NCI-H146 (cell line): ENCODE measurements at regions not wholly inside any gene's neighbourhood (a gene's known extent, or its start where the extent isn't known, plus 50 kb on each side); places are given as distances from the start of the nearest gene placed in this dataset.

Experiments used
- DNase-seq: peaks from one replicate; lab custom pipeline; 2025; lab: John Stamatoyannopoulos, UW

DNA sequence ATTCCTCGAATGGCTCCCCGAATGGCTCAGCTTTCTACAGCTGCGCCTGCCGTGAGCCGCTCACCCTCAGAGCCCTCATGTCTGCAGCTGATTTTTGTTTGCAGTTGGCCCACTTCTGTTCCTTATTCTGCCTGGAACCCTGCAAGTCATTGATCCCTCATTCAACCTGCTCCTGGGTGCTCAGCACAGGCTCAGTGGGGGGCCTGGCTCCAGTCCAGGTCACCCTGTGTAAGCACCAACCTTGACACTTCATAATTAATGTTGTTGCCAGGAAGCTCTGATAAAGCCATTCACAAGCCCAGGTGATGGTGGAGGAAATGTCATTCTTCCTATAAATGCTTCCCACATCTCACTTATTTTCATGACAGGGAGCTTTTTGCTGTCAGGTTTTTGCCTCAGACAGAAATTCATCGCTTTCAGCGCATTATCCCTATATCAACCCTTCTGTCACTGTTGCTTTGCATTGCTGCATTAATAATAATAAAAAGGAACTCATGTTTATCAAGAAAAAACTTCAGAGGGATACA, 85.7 kb downstream of the F11 start:
- DNase-seq: peak; percentile 69

DNA sequence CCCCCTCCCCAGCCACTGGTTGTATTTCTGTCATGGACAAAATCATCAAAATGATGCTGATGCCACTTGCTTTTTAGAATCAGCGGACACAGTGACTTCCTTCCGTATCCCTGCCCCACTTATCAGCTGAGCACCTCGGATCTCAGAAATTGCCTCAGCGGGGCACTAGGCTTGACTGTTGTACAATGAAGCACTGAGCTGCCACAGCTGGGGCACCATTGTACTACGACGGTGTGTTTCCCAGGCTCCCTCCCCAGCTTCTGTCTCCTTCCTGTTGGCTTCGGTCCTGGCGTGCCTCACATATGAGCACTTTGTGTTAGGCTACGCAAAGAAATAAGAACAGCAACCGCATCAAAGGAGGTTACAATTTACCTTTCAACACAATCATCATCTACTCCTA, 82.4 kb downstream of the F11 start:
- no peak for DNase-seq

DNA sequence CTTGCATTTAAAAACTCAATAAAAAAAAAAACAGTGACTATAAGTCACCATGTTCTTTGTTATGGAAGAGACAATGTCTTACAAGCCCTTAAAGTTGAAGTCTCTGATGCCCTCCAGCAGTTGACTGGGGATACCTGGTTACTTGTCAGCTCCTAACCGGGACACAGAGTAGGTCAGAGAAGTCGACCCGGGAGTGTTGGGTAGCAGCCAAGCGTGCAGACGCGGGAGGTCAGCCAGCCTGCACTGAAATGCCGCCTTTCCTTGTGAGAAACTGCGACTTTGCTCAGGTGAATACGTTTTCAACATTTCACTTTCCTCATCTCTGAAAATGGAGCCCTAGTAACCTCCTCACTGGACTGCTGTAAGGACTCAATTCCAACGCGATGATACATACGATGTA, 81.8 kb downstream of the F11 start:
- no peak for DNase-seq

DNA sequence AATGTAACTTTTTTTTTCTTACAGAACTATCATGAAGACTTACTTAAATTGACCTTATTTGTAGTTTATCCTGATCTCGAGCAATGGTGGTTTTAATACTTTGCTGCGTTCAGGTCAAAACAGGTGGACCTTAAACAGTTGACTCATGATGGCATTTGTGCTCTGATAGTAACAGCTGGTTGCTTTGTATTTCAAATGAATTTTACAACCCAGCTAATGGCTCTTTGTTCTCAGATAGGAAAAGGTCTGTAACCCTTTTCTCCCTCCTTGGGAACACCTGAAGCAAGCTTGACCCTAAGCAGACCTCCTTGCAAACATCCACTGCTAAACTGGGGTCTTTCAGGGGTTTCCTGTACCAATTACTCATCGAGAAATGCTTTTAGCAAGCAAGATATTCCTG, 79.2 kb downstream of the F11 start:
- no peak for DNase-seq

DNA sequence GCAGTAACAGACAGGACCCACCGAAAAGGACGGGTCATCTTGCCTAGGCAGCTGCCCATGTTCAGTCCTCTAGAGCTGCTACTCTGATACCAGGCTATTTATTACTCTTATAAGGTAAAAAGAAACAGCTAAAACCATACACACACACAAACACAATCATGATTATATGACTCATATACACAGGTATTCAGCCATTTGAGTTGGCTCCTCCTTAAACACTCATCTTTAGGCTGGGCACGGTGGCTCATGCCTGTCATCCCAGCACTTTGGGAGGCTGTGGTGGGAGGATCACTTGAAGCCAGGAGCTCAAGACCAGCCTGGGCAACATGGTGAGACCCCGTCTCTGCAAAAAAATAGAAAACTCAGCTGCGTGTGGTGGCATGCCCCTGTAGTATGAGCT, 76.6 kb downstream of the F11 start:
- no peak for DNase-seq

DNA sequence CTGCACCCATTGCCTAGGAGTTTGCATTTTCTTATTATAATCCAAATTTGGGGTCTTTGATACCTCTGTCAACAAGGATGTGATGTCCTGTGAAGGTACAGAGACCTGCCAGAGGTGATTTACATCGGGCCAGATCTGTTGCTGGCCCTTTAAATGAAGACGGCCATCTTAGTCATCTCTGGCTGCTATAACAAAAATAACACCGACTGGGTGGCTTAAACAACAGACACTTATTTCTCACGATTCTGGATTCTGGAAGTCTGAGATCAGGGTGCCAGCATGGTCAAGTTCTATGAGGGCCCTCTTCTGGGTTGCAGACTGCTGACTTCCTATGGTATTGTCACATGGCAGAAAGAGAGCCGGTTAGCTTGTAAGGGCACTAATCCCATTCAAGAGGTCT, 75.7 kb downstream of the F11 start:
- no peak for DNase-seq
